ENCODE measurements at regions not wholly inside any gene's neighbourhood (a gene's known extent, or its start where the extent isn't known, plus 50 kb on each side); places are given as distances from the start of the nearest gene placed in this dataset.
"Not testable (repeated sequence)": the region's sequence is repeated elsewhere in the genome, so short reads cannot be mapped to it uniquely, and the experiment has no call there.

DNA sequence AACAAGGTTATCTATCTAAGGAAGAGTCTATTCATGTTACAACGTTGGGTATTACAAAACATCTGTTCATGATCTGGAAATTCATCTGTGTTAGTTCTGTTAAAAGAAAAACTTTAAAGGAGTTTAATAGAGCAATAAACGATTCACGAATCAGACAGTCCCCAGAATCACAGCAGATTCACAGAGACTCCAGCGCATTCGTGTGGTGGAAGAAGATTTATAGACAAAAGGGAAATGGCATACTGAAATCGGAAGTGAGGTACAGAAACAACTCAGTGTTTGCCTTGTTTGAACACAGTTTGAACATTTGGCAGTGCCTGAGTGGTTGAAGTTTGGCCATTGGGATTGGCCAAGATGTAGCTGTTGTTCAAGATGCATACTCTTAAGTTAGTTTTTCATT, 178.8 kb downstream of the CWH43 start:
- TF ChIP-seq CTCF (IDR thresholded peaks at IDR 0.05); EZH2 (IDR thresholded peaks at IDR 0.05; ENCODE audit: borderline replicate concordance, insufficient read depth, low read depth, low read length, poor library complexity, severe bottlenecking): not testable (repeated sequence)
